ENCODE measurements at regions not wholly inside any gene's neighbourhood (a gene's known extent, or its start where the extent isn't known, plus 50 kb on each side); places are given as distances from the start of the nearest gene placed in this dataset.
"Not testable (repeated sequence)": the region's sequence is repeated elsewhere in the genome, so short reads cannot be mapped to it uniquely, and the experiment has no call there.

GRCh38 chr1:81501485-81501884, 299.2 kb upstream of the ADGRL2 start:
- TF ChIP-seq CTCF, POLR2A (IDR thresholded peaks at IDR 0.05): not testable (repeated sequence)

All from adrenal gland (tissue), 5 donors.